HG03432 (cell line): ENCODE measurements at regions not wholly inside any gene's neighbourhood (a gene's known extent, or its start where the extent isn't known, plus 50 kb on each side); places are given as distances from the start of the nearest gene placed in this dataset.
A peak's percentile ranks its signal among the peaks of the same experiment; 100 is the strongest.

ENCODE experiments used
- ATAC-seq: cut with Tn5 transposase; IDR thresholded peaks from one replicate; pipeline ENCODE4 v1.9.1; 2021; ENCODE audit warnings: mild to moderate bottlenecking, moderate library complexity; ENCODE audit not compliant: unreplicated experiment

DNA sequence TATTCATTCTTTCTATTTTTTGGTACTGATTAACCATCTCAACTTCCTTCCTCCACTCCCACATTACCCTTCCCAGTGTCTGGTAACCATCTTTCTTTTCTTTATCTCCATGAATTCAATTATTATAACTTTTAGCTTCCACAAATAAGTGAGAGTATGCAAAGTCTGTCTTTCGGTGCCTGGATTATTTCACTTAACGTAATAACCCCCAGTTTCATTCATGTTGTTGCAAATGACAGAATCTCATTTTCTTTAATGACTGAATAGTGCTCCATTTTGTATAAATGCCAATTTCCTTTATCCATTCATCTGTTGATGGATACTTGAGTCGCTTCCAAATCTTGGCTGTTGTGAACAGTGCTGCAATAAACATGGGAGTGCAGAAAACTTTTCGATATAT lies 940.4 kb downstream of the GLUD2 start:
- ATAC-seq: no peak

DNA sequence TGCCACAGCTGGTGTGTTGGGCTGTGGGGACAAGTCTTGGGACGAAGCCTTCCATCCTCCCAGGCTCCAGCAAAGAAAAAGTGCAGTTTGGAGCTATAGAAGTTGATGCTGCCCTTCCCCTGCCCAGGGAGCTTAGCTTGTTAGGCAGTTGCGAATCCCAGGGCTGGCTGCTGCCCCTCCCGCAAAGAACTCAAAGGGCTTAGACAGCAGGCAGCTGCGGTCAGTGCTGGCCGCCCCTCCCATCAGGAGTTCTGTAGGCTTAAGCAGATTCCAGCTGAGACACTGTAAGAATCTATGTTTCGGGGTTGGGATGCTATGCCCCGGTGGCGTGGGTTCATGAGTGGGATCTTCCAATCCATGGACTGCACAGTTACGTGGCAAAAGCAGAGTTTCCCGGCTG lies 956.7 kb downstream of the GLUD2 start:
- no peak for ATAC-seq

- no peak for ATAC-seq
Observed at GRCh38 chrX:122026665-122027064, 979.3 kb downstream of the GLUD2 start.

GRCh38 chrX:122046226-122046625 lies 998.8 kb downstream of the GLUD2 start:
- ATAC-seq: no peak

- no peak for ATAC-seq
Observed at GRCh38 chrX:122046815-122047214, 999.4 kb downstream of the GLUD2 start.

- no peak for ATAC-seq
Observed at GRCh38 chrX:122047261-122047660, 999.9 kb downstream of the GLUD2 start.

DNA sequence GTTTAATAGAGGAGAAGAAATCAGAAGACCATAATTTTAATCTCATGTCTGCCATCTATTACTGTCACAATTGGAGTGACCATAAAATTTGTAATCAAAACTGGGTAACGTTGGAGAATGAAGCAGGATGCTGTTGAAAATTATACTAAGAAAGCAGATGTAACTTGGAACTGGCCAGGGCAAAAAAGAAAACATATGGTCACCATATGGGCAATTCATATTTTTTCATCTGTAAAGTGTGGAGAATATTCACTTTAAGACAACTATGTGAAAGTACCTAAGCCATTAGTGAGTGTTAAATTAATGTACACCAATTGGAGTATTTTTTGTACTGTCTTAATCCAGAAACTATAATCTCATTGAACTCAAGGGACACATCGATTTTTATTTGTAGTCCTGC lies 1008.0 kb downstream of the GLUD2 start:
- no peak for ATAC-seq

DNA sequence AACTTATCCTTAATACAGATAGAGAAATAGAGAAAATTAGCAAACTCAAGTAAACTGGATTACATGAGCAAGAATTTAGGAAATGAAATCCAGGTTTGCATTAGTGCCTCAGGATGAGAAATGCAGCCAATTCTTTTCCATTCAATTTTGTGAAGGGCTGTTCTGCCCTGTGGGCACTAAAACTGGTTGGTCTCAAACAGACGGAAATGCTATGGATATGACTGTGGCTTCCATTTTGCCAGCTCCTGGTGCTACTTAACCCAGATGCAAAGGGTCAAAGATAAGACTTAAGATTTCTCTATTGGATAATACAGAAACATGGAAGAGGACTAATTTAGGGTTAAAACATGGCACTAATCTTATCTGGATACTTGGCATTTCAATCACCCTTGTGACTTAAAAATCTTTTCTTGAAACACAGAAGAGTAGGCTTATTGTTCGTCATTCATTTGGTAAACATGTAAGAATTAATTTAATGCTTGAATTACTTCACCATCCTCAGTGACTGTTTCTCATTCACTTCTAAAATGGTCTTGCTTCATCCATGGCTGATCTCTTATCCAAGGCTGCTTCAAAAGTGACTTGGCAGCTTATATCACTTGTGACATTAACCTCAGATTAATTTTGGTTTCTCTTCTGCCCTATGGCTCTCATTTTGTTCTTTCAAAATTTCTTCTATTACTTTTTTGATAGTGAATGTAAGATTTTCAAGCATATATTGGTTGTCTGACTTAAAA lies 1008.7 kb downstream of the GLUD2 start:
- ATAC-seq: no peak

- no peak for ATAC-seq
Observed at GRCh38 chrX:122076241-122076640, 1028.8 kb downstream of the GLUD2 start.

DNA sequence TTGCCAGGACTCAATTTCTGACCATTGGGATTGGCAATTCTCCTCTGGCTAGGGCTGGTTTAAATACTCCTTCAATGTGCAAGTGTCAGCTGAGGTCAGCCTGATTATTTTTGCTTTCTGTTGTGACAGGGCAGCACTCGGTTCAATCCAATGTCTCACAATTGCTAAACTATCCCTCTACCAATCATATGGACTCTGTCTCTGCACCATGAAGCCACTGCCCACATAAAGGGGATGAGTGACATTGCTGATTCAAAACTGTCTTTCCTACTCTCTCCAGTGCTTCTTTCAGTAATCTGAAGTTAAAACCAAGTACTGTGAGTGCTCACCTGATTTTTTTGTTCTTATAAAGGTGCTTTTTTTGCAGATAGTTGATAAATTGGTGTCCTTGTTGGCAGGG lies 1030.7 kb downstream of the GLUD2 start:
- ATAC-seq: no peak

DNA sequence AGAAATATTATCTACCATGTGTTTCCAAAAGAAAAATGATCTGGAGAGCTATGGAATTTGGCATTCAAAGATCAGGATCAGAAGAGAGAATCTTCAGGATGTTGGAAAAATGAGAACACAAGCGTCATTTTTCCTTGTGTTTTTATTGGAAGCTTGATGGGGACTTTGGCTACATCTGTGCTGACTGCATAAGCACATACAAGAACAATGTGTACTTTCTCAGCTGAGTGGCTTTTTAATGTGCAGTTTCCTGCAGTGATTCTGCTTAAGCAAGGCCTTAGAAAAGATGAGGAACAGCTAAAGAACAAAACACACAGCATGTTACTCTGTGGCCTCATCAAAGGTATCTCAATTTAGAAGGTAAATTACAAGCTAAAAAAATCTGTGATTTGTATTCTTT lies 1039.9 kb downstream of the GLUD2 start:
- no peak for ATAC-seq

DNA sequence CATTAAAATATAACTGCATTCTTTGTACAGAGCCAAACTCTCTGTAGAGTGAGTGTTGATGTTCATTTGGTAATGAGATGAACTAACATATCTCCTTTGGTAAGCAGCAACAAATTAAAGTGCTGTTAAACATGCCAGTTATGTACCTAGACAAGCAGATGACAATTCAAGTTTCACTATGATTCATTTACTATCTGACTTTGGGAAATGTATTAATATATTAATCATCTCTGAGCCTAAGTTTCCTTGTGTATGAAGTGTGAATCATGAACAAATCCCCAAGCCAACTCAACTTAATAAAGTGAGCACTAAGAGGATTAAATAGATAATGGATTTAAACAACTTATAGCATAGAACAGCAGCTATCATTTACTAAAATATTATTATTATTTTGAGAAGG lies 1044.2 kb downstream of the GLUD2 start:
- ATAC-seq: no peak

DNA sequence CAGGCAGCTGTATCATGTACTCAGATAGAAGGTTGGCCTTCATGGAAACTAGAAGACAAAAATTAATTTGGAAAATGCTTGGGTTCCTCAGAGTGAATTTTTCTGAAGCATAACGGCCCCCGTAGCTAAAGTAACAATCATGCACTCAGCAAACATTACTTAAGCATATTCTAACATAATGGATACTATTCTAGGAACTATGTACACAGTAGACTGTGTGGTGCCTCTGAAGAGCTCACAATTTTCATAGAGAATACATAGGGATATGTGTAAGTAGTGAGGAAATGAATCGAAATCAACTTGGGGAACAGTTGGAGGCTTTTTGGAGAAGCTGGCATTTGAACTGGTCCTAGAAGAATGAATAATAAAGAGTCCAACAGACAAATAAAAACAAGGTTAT lies 1045.0 kb downstream of the GLUD2 start:
- ATAC-seq: no peak

- no peak for ATAC-seq
Observed at GRCh38 chrX:122092978-122093377, 1045.6 kb downstream of the GLUD2 start.

DNA sequence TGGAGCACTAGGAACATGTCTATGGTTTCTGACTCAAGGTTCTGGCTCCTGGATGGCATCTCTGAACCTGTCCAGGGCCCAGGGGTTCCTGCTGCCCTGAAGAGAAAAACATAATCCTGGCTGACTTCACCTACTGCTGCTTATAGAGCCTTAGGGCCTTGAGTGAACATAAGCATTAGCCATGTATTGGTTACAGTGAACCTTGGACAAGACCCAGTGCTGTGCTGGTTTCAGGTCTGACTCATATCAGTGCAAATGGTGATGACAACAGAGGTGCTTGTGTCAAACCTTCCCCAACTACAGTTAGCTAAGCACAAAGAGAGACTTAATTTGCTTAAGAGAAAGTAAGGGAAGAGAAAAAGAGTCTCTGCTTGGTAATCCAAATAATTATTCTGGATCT lies 1047.2 kb downstream of the GLUD2 start:
- peak; percentile 90 for ATAC-seq

GRCh38 chrX:122113376-122113775 lies 1066.0 kb downstream of the GLUD2 start:
- ATAC-seq: no peak

DNA sequence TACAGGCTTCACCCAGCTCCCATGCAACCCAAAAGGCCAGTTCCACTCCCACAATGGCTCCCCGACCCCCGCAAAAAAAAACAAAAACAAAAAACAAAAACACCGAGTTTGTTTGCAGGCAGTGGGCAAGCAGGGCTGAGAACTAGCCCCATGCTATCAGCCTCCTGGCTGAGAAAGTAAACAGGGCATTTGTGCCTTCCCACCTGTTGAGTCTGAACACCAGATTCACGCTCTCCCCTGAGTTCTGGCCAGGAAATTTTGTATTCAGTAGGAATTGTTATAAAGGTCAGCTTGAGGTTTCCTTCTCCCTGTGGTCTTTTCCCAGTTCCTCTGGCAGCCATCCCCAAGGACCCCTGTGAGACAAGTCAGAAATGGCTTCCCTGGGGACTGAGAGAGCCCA lies 1066.5 kb downstream of the GLUD2 start:
- ATAC-seq: no peak

DNA sequence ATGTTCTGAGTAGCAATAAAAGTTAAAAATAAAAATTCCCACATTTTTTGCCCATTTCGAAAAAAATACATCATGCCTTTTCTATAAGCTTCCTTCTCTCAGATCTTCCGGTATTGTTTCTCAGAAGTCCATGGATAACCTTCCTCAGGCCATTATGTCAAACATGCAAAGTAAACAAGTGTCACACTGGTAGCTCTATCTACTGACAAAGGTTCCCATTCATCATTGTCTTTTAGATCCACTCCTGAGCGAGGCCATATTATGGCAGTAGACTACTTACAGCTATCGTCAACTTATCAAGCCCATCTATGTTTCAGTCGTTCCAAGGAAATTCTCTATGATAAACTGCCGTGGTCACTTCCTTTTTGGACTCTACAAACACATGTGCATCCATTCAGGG lies 1068.2 kb downstream of the GLUD2 start:
- no peak for ATAC-seq

- peak; percentile 77 for ATAC-seq
Observed at GRCh38 chrX:122119361-122119760, 1064.7 kb upstream of the GRIA3 start.

DNA sequence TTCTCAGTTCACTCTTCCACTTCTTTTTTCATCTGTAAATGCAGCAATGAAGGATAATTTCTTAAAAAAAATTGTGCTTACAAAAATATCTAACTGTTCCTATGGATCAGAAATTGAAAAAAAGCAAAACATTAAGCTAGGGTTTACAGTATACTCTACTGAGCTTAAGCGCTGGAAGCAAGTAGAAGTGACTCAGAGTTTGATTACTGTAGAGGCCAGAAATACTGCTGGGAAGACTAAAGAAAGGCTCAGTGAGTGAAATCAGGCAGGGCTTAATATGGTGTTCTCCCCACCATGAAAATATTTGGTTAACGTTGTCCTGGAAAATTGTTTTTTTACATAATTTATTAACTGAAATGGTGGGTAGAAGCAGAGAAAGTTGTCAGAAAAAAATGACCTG lies 1061.8 kb upstream of the GRIA3 start:
- ATAC-seq: no peak

GRCh38 chrX:122133478-122133877 lies 1050.6 kb upstream of the GRIA3 start:
- no peak for ATAC-seq

- ATAC-seq: no peak
Observed at GRCh38 chrX:122134291-122134690, 1049.8 kb upstream of the GRIA3 start.

GRCh38 chrX:122135070-122135469 lies 1049.0 kb upstream of the GRIA3 start:
- no peak for ATAC-seq
